SK-N-SH (cell line): ENCODE measurements at regions not wholly inside any gene's neighbourhood (a gene's known extent, or its start where the extent isn't known, plus 50 kb on each side); places are given as distances from the start of the nearest gene placed in this dataset.

Source experiments
- CTCF ChIA-PET: fragments of 300-600, 350-600 bp; formaldehyde crosslinking; extraction: SDS; loops from one replicate; lab custom pipeline; 2021; lab: Yijun Ruan, JAX
- POLR2A ChIA-PET: fragments of 350-600 bp; sonication (Branson Sonifier 250); formaldehyde crosslinking; extraction: SDS; loops from one replicate; lab custom pipeline; 2020; ENCODE audit warnings: antibody characterized with exemption, inconsistent platforms; lab: Yijun Ruan, JAX
- DNase-seq: peaks from one replicate; pipeline ENCODE4 v3.0.0; 2012
- H2AFZ ChIP-seq: fragments of 200-600 bp; sonication (generic); 2 replicates; pipeline ENCODE4 v1.8.1; 2016; ENCODE audit warnings: antibody characterized with exemption, mild to moderate bottlenecking, low read depth
- H3F3A ChIP-seq: fragments of 200-600 bp; sonication (generic); replicated peaks from 2 replicates; pipeline ENCODE3; 2016; ENCODE audit warnings: antibody characterized with exemption, mild to moderate bottlenecking; ENCODE audit not compliant: insufficient read depth
- H3K27ac ChIP-seq, 2 experiments: fragments of 200-500 bp in 1 of 2; fragments of 200-600 bp in 1 of 2; sonication (Bioruptor generic) in 1 of 2; sonication (generic), shearing (Covaris generic) in 1 of 2; 2 replicates each; pipeline versions ENCODE4 v1.5.1 to v1.6.1; 2014 to 2016; ENCODE audit warnings: low read depth in 2 of 2, inconsistent platforms in 1 of 2, low read length in 1 of 2, mild to moderate bottlenecking in 1 of 2, mixed read lengths in 1 of 2
- H3K27me3 ChIP-seq: fragments of 200-600 bp; sonication (generic), shearing (Covaris generic); 2 replicates; pipeline ENCODE4 v1.6.1; 2016; ENCODE audit warnings: mixed run types; ENCODE audit not compliant: insufficient read depth
- H3K36me3 ChIP-seq, 2 experiments: fragments of 200-500 bp in 1 of 2; fragments of 200-600 bp in 1 of 2; sonication (Bioruptor generic) in 1 of 2; sonication (generic) in 1 of 2; replicated peaks in 1 of 2; 2 replicates each; pipeline versions ENCODE3 to v1.5.1; 2014 to 2016; ENCODE audit warnings: low read length in 1 of 2, mild to moderate bottlenecking in 1 of 2; ENCODE audit not compliant: insufficient read depth in 2 of 2, control insufficient read depth in 1 of 2
- H3K4me1 ChIP-seq, 2 experiments: fragments of 200-500 bp in 1 of 2; fragments of 200-600 bp in 1 of 2; sonication (Bioruptor generic) in 1 of 2; sonication (generic), shearing (Covaris generic) in 1 of 2; 2 replicates each; pipeline versions ENCODE4 v1.5.1 to v1.6.1; 2014 to 2016; ENCODE audit warnings: low read depth in 1 of 2, low read length in 1 of 2, mixed run types in 1 of 2; ENCODE audit not compliant: insufficient read depth in 2 of 2, control insufficient read depth in 1 of 2
- H3K4me2 ChIP-seq: fragments of 200-600 bp; sonication (generic), shearing (Covaris generic); 2 replicates; pipeline ENCODE4 v1.6.1; 2017; ENCODE audit warnings: mixed run types
- H3K4me3 ChIP-seq, 2 experiments: fragments of 200-500 bp in 1 of 2; fragments of 200-600 bp in 1 of 2; sonication (Bioruptor generic) in 1 of 2; sonication (generic), shearing (Covaris generic) in 1 of 2; 2 replicates each; pipeline versions ENCODE4 v1.5.1 to v1.8.1; 2014 to 2016; ENCODE audit warnings: low read depth in 2 of 2, inconsistent platforms in 1 of 2, low read length in 1 of 2, mild to moderate bottlenecking in 1 of 2, mixed read lengths in 1 of 2, moderate library complexity in 1 of 2
- H3K79me2 ChIP-seq: fragments of 200-600 bp; sonication (generic); 2 replicates; pipeline ENCODE4 v1.8.1; 2017; ENCODE audit warnings: mild to moderate bottlenecking; ENCODE audit not compliant: insufficient read depth
- H3K9ac ChIP-seq: fragments of 200-600 bp; sonication (generic); 2 replicates; pipeline ENCODE4 v1.6.1; 2017; ENCODE audit warnings: mixed run types
- H3K9me2 ChIP-seq: fragments of 200-600 bp; sonication (generic); 2 replicates; pipeline ENCODE4 v1.6.1; 2017; ENCODE audit warnings: mixed run types
- H3K9me3 ChIP-seq: fragments of 200-600 bp; sonication (generic); 2 replicates; pipeline ENCODE4 v1.6.1; 2017; ENCODE audit warnings: mixed run types, mild to moderate bottlenecking, moderate library complexity
- H4K20me1 ChIP-seq: fragments of 200-600 bp; sonication (generic); 2 replicates; pipeline ENCODE4 v1.6.1; 2017; ENCODE audit warnings: mild to moderate bottlenecking, mixed run types; ENCODE audit not compliant: insufficient read depth
- CHD2 ChIP-seq: fragments of 150-350 bp; IDR thresholded peaks from 2 replicates; pipeline ENCODE4 v1.6.1; 2018; ENCODE audit warnings: low read length; ENCODE audit not compliant: partially characterized antibody
- EP300 ChIP-seq, 2 experiments: IDR thresholded peaks; 2 replicates each; pipeline versions ENCODE4 v1.4.0 to v1.6.1; 2012; ENCODE audit warnings: borderline replicate concordance in 1 of 2, low read depth in 1 of 2, low read length in 1 of 2
- FOXM1 ChIP-seq: IDR thresholded peaks from 2 replicates; pipeline ENCODE4 v1.4.0; 2012; ENCODE audit warnings: low read depth, mild to moderate bottlenecking
- GABPA ChIP-seq: IDR thresholded peaks from 2 replicates; pipeline ENCODE4 v1.4.0; 2012; ENCODE audit warnings: low read depth, mild to moderate bottlenecking
- MXI1 ChIP-seq: IDR thresholded peaks from 2 replicates; pipeline ENCODE4 v1.6.1; 2012; ENCODE audit warnings: mild to moderate bottlenecking, low read depth, low read length, improper control_type of control experiment
- RAD21 ChIP-seq: IDR thresholded peaks from 2 replicates; pipeline ENCODE4 v1.6.1; 2012; ENCODE audit warnings: mild to moderate bottlenecking, low read length
- SIN3A ChIP-seq: IDR thresholded peaks from 2 replicates; pipeline ENCODE4 v1.6.1; 2012; ENCODE audit warnings: low read depth, mild to moderate bottlenecking, low read length, moderate library complexity, borderline replicate concordance
- WGBS: methylation state at CpG from one replicate; pipeline ENCODE4 v1.1.6; 2017; ENCODE audit warnings: low lambda C conversion rate; 5-methylcytosine and 5-hydroxymethylcytosine counted together
- TF ChIP-seq, protein P1 (sequence below): IDR thresholded peaks from 2 replicates; pipeline ENCODE4 v1.4.0; 2012; ENCODE audit warnings: low read depth, borderline replicate concordance

DNA sequence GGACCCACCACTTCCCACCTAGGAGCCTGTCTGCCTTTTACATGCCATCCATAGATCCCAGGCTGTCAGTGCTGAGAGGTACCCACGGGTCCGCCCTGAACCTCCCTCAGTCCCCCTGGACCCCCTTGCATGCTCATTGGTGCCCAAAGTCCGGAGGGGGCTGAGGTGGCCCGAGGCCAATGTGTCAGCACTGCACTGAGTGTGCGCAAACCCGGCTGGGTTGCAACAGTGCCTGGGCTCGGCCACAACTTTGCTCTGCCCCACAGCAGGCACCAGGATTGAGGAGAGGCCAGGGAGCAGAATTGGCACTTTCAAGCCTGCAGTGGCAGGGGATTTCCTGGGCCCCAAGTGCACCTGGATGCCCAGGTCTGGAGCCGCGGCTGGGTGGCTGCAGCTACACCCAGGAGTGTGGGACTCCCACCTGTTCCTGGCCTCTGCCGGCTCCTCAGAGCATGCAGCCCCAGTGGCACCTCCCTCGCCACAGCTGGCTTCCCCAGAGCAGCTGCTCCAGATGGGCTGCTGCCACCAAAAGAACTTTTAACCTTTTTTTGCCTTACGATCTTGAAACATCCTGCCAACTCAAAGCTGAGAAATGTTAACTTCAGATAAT lies 837.0 kb downstream of the SLITRK6 start:
- Histone ChIP-seq H3K9me3 (no peaks in the 10 kb centered on the region), H3K36me3 (no peaks in the 10 kb centered on the region), H3K4me3 (no peak overlapping the region), H2AFZ (no peak overlapping the region), H3K27ac (no peak overlapping the region; a peak in 1 of 4 replicates), H4K20me1 (no peaks in the 10 kb centered on the region), H3K79me2 (no peaks in the 10 kb centered on the region), H3K4me1 (peaks cover 0 to 7% of the 10 kb centered on the region in 2 experiments; a peak in 2 of 4 replicates), H3K4me2 (no peak overlapping the region), H3F3A (no peaks in the 10 kb centered on the region), H3K27me3 (no peaks in the 10 kb centered on the region), H3K9ac (no peak overlapping the region), H3K9me2 (no peaks in the 10 kb centered on the region)
- TF ChIP-seq SIN3A (no peak), CHD2 (no peak), RAD21 (no peak)
- no peak for DNase-seq
- ChIA-PET CTCF (no interaction called here), POLR2A (no interaction called here)
- WGBS: 55% methylated on average over 1 of the region's 12 CpGs

- WGBS: 97% methylated on average over 6 of the region's 10 CpGs
- Histone ChIP-seq H3K36me3 (no peaks in the 10 kb centered on the region), H4K20me1 (no peaks in the 10 kb centered on the region), H3K4me3 (no peak overlapping the region), H3K4me2 (no peak overlapping the region), H3K4me1 (peaks cover 0 to 7% of the 10 kb centered on the region in 2 experiments; a peak in 2 of 4 replicates), H3K27me3 (no peaks in the 10 kb centered on the region), H3K27ac (no peak overlapping the region), H2AFZ (no peak overlapping the region), H3K9me3 (no peaks in the 10 kb centered on the region), H3K9ac (no peak overlapping the region), H3K9me2 (no peaks in the 10 kb centered on the region), H3K79me2 (no peaks in the 10 kb centered on the region), H3F3A (no peaks in the 10 kb centered on the region)
- DNase-seq: no peak
- ChIA-PET CTCF (no interaction called here), POLR2A (no interaction called here)
- TF ChIP-seq MXI1: no peak
- TF ChIP-seq, protein P1, sequence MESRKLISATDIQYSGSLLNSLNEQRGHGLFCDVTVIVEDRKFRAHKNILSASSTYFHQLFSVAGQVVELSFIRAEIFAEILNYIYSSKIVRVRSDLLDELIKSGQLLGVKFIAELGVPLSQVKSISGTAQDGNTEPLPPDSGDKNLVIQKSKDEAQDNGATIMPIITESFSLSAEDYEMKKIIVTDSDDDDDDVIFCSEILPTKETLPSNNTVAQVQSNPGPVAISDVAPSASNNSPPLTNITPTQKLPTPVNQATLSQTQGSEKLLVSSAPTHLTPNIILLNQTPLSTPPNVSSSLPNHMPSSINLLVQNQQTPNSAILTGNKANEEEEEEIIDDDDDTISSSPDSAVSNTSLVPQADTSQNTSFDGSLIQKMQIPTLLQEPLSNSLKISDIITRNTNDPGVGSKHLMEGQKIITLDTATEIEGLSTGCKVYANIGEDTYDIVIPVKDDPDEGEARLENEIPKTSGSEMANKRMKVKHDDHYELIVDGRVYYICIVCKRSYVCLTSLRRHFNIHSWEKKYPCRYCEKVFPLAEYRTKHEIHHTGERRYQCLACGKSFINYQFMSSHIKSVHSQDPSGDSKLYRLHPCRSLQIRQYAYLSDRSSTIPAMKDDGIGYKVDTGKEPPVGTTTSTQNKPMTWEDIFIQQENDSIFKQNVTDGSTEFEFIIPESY: no peak
Observed at GRCh38 chr13:84961023-84961422, 838.2 kb downstream of the SLITRK6 start.

GRCh38 chr13:84959818-84960217 lies 839.4 kb downstream of the SLITRK6 start:
- no peak overlapping the region for H3K9ac ChIP-seq
- POLR2A ChIA-PET: no interaction called here
- no peaks in the 10 kb centered on the region for H3K36me3 ChIP-seq
- TF ChIP-seq EP300 (IDR thresholded peaks at IDR 0.05; ENCODE audit: borderline replicate concordance in 1 of 2, low read depth in 1 of 2, low read length in 1 of 2) (no peak), FOXM1 (no peak), GABPA (no peak)
- peaks cover 0 to 7% of the 10 kb centered on the region in 2 experiments; a peak in 2 of 4 replicates for H3K4me1 ChIP-seq
- no peak overlapping the region for H3K4me3 ChIP-seq
- DNase-seq: no peak
- no peak overlapping the region for H3K27ac ChIP-seq
- H3K27me3 ChIP-seq: no peaks in the 10 kb centered on the region
- WGBS: 95% methylated on average over 2 of the region's 2 CpGs
- H3F3A ChIP-seq: no peaks in the 10 kb centered on the region
- no peaks in the 10 kb centered on the region for H3K79me2 ChIP-seq
- H3K9me2 ChIP-seq: no peaks in the 10 kb centered on the region
- H2AFZ ChIP-seq: no peak overlapping the region
- no peaks in the 10 kb centered on the region for H3K9me3 ChIP-seq
- H3K4me2 ChIP-seq: no peak overlapping the region
- CTCF ChIA-PET: no interaction called here
- H4K20me1 ChIP-seq: no peaks in the 10 kb centered on the region
